ENCODE measurements at regions not wholly inside any gene's neighbourhood (a gene's known extent, or its start where the extent isn't known, plus 50 kb on each side); places are given as distances from the start of the nearest gene placed in this dataset.

DNA sequence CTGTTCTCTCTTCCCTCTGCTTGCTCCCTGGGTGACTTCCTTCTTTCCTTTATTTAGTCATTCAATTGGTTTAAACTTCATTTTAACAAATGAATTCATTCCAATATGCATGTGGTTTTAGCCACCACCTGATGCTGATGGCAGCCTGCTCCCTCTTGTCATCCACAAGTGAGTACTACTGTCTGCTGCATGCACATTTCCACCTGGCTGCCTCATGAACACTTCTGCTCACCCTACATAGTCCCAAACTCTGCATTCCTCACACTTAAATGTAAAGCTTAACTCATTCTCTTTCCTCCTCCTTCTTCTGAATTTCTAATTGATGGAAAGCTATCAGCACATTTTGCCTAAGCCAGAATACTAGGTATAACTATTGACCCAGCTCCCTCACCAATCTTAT lies 184.7 kb upstream of the ZNF462 start:
- no peak for DNase-seq

DNA sequence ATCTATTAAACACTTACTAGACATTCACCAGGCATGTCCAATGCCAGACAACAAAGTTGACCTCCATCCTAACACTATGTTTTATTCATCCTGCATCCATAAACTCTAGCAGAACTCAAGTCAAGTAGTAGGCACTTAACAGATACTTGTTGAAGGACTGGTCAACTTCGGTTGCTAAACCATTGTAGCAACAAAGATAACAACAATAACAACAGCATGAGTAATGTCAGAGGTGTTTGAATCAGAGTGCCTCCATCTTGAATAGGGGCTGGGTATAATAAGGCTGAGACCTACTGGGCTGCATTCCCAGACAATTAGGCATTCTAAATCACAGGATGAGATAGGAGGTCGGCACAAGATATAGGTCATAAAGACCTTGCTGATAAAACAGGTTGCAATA lies 180.5 kb upstream of the ZNF462 start:
- no peak for DNase-seq

GRCh38 chr9:106683454-106683853 lies 179.5 kb upstream of the ZNF462 start:
- DNase-seq: no peak

GRCh38 chr9:106684940-106685695 lies 177.8 kb upstream of the ZNF462 start:
- DNase-seq: no peak

- DNase-seq: no peak
Measured at GRCh38 chr9:106689089-106689488, 173.9 kb upstream of the ZNF462 start.

GRCh38 chr9:106691627-106692026 lies 171.3 kb upstream of the ZNF462 start:
- no peak for DNase-seq

DNA sequence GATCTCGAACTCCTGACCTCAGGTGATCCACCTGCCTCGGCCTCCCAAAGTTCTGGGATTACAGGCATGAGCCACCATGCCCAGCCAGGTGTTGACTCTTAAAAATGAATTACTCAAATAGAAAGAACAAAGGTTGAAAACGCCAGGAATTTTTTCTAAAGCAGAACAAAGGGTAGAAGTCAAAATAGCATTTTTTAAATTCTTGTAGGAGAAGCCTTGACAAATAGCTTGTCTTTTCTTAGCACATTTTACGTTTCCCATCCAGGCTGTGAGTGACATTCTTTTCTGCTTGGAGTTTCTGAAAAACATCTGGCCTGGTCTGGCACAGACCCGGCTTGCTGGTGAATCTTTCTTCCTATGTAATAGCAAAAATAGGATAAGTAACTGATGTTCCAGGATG lies 169.4 kb upstream of the ZNF462 start:
- DNase-seq: no peak

DNA sequence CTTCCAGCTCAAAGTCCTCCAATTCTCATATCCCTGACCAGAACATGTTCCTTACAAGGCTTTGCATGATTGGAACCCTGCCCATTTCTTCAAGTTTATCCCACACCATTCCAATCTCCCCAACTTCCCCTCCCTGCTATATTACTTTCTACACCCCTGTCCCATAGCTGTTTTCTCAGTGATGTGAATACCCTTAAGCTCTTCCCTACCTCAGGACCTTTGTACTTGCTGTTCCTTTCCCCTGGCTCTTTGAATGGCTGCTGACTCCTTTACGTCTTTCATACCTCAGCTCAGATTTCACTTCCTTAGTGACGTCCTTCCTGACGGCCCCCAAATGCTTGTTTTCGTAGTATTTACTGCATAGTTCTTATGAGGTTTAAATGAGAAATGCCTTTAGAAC lies 166.2 kb upstream of the ZNF462 start:
- DNase-seq: no peak

DNA sequence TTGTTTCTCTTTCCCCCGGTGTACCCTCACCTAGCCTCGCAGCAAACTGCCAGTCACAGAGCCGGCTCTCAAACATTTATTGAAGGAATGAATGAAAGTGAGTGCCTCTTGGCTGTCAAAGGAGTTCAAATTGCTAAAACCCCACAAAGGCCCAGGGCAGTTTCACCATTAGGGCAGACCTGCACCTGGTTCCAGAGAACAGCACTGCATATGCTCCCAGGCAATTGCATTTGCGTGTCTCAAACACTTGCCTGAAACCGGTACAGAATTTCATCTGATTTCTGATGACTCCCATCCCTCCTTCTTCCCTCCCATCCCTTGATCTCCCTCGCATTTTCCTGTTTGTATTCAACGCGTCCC lies 165.6 kb upstream of the ZNF462 start:
- no peak for DNase-seq

- peak; percentile 71 for DNase-seq
Measured at GRCh38 chr9:106697750-106698502, 165.0 kb upstream of the ZNF462 start.

- DNase-seq: no peak
Measured at GRCh38 chr9:106700676-106701075, 162.3 kb upstream of the ZNF462 start.

- DNase-seq: no peak
Measured at GRCh38 chr9:106701611-106702010, 161.4 kb upstream of the ZNF462 start.

- DNase-seq: no peak
Measured at GRCh38 chr9:106704056-106704615, 158.8 kb upstream of the ZNF462 start.

- no peak for DNase-seq
Measured at GRCh38 chr9:106707291-106707690, 155.7 kb upstream of the ZNF462 start.

DNA sequence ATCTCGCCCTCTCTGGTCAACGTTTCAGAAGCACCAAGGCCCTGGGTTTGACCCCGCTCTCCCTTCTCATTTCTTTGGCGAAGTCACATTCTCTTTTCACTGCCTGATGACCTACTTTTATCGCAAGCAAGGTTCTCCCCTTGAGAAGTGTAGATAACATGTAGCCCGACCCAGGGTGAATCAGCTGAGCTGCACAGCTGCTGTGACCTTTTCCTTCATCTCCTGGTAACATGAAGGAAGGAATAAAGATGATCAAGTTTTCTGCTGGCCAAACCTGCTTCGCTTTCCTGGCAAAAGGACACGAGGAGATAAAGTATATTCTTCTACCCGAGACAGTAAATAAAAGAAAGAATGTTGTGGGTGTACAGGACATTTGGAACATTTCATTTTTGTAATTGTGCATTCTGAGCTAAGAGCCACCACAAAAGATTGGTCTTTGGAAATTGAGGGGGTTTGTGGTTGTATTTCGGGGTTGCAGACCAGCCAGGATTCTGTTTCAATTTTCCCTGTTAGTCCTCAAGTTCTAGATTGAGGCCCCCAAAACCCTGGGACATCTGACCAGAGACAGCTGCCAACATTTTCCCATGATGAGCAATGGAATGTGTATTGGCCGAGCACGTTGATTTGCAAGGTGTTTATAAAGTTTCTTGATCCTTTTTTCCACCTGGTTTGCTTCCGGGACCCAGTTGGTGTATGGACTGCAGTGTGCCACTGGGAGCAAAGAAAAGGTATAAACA lies 155.1 kb upstream of the ZNF462 start:
- DNase-seq: no peak

DNA sequence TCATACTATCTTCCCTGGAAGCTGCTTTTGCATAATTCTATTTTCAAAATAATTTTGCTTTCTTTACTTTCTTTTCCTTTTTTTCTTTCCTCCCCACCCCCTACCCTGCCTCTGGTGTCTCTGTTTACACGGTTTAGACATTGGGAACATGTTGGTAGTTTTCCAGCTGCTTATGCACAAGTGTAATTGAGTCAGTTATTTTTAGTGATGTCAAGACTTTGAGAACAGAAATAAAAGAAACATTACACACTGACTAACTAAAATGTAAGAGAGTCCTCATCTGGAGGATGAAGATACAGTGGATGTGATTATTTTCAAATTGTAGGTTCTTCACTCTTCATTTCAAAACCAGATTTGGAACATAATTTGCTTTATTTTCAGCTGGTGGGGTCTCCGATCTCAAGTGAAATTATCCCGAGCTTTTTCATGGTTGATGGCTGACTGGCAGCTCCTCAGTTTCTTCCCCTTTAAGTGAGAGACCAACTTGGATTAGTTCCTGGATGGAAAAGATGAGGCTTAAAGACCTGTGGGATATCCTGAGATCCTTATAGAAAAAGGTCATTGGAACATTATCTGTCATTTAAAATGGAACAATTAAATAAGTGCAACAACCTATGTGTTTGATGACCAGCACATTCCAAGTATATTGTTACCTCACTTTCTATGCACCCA lies 154.4 kb upstream of the ZNF462 start:
- no peak for DNase-seq

- DNase-seq: no peak
Measured at GRCh38 chr9:106712279-106712678, 150.7 kb upstream of the ZNF462 start.

GRCh38 chr9:106713206-106713605 lies 149.8 kb upstream of the ZNF462 start:
- no peak for DNase-seq

GRCh38 chr9:106716820-106717219 lies 146.1 kb upstream of the ZNF462 start:
- DNase-seq: no peak

- no peak for DNase-seq
Measured at GRCh38 chr9:106717686-106718085, 145.3 kb upstream of the ZNF462 start.

DNA sequence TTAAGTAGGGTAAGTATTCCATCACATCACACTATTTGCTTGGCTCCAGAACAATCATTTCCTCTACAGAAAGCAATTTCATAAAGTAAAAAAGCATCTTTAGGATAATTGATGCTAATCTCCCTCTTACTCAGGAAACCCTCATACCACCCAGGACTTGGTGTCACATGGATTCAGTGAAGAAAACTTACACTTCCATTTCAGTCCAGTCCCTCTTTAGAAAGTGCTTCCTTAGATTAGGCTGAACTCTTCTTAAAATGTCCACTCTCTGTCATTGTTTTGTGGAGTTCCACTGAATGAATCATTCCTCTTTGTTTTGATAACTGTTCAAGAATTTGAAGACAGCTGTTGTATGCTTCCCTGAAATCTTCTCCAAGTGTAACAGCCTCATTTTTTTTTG lies 144.0 kb upstream of the ZNF462 start:
- DNase-seq: no peak

DNA sequence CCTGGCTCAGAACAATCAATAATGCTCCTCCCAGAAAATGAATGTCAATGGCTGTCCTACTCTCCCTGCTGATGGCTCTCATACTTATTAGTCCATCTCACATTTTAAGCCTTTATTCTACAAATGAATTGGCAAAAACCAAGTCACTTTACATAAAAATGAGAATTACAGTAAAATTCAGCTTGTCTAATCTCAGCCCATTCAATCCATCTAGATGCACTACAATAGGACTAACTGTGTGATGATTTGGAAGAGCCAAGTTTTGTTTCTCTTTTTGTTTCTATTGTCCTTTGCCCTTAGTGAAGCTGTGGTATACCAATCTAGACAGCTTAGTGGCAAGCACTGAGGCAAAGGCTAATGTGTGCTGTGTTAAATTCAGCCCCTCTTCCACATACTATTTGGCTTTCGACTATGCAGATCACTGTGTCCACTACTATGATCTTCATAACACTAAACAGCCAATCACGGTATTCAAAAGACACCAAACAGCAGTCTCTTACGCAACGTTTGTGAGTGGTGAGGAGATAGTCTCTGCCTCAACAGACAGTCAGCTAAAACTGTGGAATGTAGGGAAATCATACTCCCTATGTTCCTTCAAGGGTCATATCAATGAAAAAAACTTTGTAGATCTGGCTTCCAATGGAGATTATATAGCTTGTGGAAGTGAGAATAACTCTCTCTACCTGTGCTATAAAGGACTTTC lies 140.8 kb upstream of the ZNF462 start:
- no peak for DNase-seq
